ENCODE measurements at regions not wholly inside any gene's neighbourhood (a gene's known extent, or its start where the extent isn't known, plus 50 kb on each side); places are given as distances from the start of the nearest gene placed in this dataset.

GRCh38 chr14:23817164-23817767 lies 136.3 kb upstream of the DHRS4 start:
- TF ChIP-seq CTCF (conservative IDR thresholded peaks at IDR 0.05) = no peak
- no peak for TF ChIP-seq EZH2 (IDR thresholded peaks at IDR 0.05; ENCODE audit: low read depth)

Measured in PC-9 (cell line).